ENCODE measurements at regions not wholly inside any gene's neighbourhood (a gene's known extent, or its start where the extent isn't known, plus 50 kb on each side); places are given as distances from the start of the nearest gene placed in this dataset.

GRCh38 chr6:63098789-63099188, 112.5 kb upstream of the FKBP1C start:
- no peak overlapping the region for H3K27ac ChIP-seq (ENCODE audit: low read length)
- H3K9ac ChIP-seq (ENCODE audit: low read length), result no peak overlapping the region
- H3K79me2 ChIP-seq (ENCODE audit: low read length), result no peaks in the 10 kb centered on the region
- H4K20me1 ChIP-seq (ENCODE audit: insufficient read depth, low read length), result no peaks in the 10 kb centered on the region
- H3K9me3 ChIP-seq (ENCODE audit: insufficient read depth, low read length), result no peaks in the 10 kb centered on the region
- no peak overlapping the region for H2AFZ ChIP-seq (ENCODE audit: low read depth, low read length)
- no peaks in the 10 kb centered on the region for H3K36me3 ChIP-seq (replicated peaks; ENCODE audit: low read depth, low read length)
- H3K27me3 ChIP-seq (ENCODE audit: low read depth, low read length), result no peaks in the 10 kb centered on the region
- no peak overlapping the region for H3K4me2 ChIP-seq (ENCODE audit: low read length)
- TF ChIP-seq CTCF (IDR thresholded peaks at IDR 0.05; ENCODE audit: low read depth, low read length) (no peak), EZH2phosphoT487 (IDR thresholded peaks at IDR 0.05; ENCODE audit: low read depth) (no peak)
- H3K4me1 ChIP-seq (ENCODE audit: low read length), result peaks cover 40% of the 10 kb centered on the region
- no peak overlapping the region for H3K4me3 ChIP-seq (ENCODE audit: low read length)

- no peak overlapping the region for H2AFZ ChIP-seq (ENCODE audit: low read depth, low read length)
- no peaks in the 10 kb centered on the region for H3K9me3 ChIP-seq (ENCODE audit: insufficient read depth, low read length)
- H3K4me1 ChIP-seq (ENCODE audit: low read length), result peaks cover 38% of the 10 kb centered on the region
- H3K9ac ChIP-seq (ENCODE audit: low read length), result no peak overlapping the region
- no peak overlapping the region for H3K4me3 ChIP-seq (ENCODE audit: low read length)
- H4K20me1 ChIP-seq (ENCODE audit: insufficient read depth, low read length), result no peaks in the 10 kb centered on the region
- H3K4me2 ChIP-seq (ENCODE audit: low read length), result no peak overlapping the region
- TF ChIP-seq CTCF (IDR thresholded peaks at IDR 0.05; ENCODE audit: low read depth, low read length) (no peak), EZH2phosphoT487 (IDR thresholded peaks at IDR 0.05; ENCODE audit: low read depth) (no peak)
- no peaks in the 10 kb centered on the region for H3K79me2 ChIP-seq (ENCODE audit: low read length)
- no peaks in the 10 kb centered on the region for H3K36me3 ChIP-seq (replicated peaks; ENCODE audit: low read depth, low read length)
- no peaks in the 10 kb centered on the region for H3K27me3 ChIP-seq (ENCODE audit: low read depth, low read length)
- no peak overlapping the region for H3K27ac ChIP-seq (ENCODE audit: low read length)
These were observed 111.4 kb upstream of the FKBP1C start for GRCh38 chr6:63099772-63100459.

GRCh38 chr6:63114610-63115211, 96.6 kb upstream of the FKBP1C start:
- Histone ChIP-seq H3K4me1 (ENCODE audit: low read length) (no peaks in the 10 kb centered on the region), H3K9me3 (ENCODE audit: insufficient read depth, low read length) (no peaks in the 10 kb centered on the region; the same call in 1 of the 2 replicates)

More at GRCh38 chr6:63114610-63115211, 96.6 kb upstream of the FKBP1C start:
- H3K27me3 ChIP-seq (ENCODE audit: low read depth, low read length), result no peaks in the 10 kb centered on the region
- no peak overlapping the region for H3K4me2 ChIP-seq (ENCODE audit: low read length)
- no peak overlapping the region for H3K4me3 ChIP-seq (ENCODE audit: low read length)
- H3K79me2 ChIP-seq (ENCODE audit: low read length), result no peaks in the 10 kb centered on the region
- H3K36me3 ChIP-seq (replicated peaks; ENCODE audit: low read depth, low read length), result no peaks in the 10 kb centered on the region
- no peak overlapping the region for H3K9ac ChIP-seq (ENCODE audit: low read length)
- no peak overlapping the region for H2AFZ ChIP-seq (ENCODE audit: low read depth, low read length)
- H4K20me1 ChIP-seq (ENCODE audit: insufficient read depth, low read length), result no peaks in the 10 kb centered on the region
- TF ChIP-seq EZH2phosphoT487 (IDR thresholded peaks at IDR 0.05; ENCODE audit: low read depth), result no peak
- TF ChIP-seq CTCF (IDR thresholded peaks at IDR 0.05; ENCODE audit: low read depth, low read length), result no peak
- H3K27ac ChIP-seq (ENCODE audit: low read length), result no peak overlapping the region

All from OCI-LY3 (cell line).